ENCODE measurements at regions not wholly inside any gene's neighbourhood (a gene's known extent, or its start where the extent isn't known, plus 50 kb on each side); places are given as distances from the start of the nearest gene placed in this dataset.
"Not testable (repeated sequence)": the region's sequence is repeated elsewhere in the genome, so short reads cannot be mapped to it uniquely, and the experiment has no call there.

DNA sequence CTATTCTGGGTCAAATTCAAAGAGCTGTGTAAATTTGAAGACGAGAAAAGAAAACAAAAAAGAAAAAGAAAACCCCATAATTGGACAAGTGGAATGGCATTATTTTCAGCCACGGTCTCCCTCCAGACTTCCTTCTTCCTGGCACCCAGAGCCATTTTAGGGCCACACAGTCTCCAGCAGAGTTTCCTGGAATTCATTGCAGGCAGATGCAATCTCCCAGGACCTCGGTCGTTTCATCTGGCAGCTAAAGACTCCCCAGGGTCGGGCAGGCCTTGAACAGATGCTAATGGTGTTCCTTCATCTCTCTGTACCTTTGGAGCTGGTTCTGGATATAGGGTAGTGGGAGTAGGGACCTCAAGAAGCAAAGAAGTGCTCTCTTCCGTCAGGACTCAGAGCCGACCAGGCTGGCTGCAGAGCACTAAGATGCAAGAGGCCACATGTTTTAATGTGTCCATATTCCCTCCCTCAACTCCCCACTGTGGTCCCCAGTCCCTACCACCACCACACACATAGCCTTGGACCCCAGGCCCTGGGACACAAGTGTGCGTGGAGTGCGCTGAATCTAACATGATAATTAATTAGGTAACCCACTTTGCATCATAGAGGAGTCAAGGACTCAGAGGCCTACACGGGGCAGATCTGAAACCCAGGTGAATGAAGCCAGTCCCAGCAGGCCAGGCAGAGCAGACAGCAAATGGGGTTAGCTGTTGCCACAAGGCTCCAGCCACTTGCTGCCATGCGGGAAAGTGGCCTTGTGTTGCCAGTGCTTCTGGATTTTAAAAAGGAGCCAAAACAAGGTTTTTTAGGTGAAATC is 109.3 kb upstream of the ATL2 start:
- no peaks in the 10 kb centered on the region for H3K36me3 ChIP-seq
- no peaks in the 10 kb centered on the region for H3K4me1 ChIP-seq
- no peaks in the 10 kb centered on the region for H3K27me3 ChIP-seq
- H3K9me3 ChIP-seq: no peaks in the 10 kb centered on the region
- DNase-seq (no peak), ATAC-seq (no peak)
- no peak overlapping the region for H3K4me3 ChIP-seq
- WGBS (ENCODE audit: insufficient coverage, low coverage, low lambda C conversion rate, missing lambda C conversion rate): 58% methylated on average over 3 of the region's 11 CpGs
- no peak overlapping the region for H3K27ac ChIP-seq
- intact Hi-C loops (cut with DNase I): no loop called here
- TF ChIP-seq, protein P1, sequence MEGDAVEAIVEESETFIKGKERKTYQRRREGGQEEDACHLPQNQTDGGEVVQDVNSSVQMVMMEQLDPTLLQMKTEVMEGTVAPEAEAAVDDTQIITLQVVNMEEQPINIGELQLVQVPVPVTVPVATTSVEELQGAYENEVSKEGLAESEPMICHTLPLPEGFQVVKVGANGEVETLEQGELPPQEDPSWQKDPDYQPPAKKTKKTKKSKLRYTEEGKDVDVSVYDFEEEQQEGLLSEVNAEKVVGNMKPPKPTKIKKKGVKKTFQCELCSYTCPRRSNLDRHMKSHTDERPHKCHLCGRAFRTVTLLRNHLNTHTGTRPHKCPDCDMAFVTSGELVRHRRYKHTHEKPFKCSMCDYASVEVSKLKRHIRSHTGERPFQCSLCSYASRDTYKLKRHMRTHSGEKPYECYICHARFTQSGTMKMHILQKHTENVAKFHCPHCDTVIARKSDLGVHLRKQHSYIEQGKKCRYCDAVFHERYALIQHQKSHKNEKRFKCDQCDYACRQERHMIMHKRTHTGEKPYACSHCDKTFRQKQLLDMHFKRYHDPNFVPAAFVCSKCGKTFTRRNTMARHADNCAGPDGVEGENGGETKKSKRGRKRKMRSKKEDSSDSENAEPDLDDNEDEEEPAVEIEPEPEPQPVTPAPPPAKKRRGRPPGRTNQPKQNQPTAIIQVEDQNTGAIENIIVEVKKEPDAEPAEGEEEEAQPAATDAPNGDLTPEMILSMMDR (IDR thresholded peaks at IDR 0.05): no peak
- no peak for TF ChIP-seq POLR2A (IDR thresholded peaks at IDR 0.05)

DNA sequence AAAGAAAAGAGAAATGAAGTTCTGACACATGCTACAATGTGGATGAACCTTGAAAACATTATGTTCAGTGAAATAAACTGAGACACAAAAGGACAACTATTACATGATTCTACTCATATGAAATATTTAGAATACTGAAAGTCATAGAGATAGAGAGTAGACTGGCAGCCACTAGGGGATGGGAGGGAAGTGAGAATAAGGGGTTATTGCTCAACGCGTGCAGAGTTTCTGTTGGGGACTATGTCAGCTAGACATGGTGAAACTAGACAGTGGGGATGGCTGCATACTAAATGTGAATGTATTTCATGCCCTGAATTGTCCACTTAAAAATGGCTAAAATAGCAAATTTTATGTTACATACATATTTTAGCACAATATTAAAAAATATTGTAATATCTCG is 108.7 kb upstream of the ATL2 start:
- Histone ChIP-seq H3K9me3 (no peaks in the 10 kb centered on the region), H3K27me3 (no peaks in the 10 kb centered on the region), H3K36me3 (no peaks in the 10 kb centered on the region), H3K4me3 (no peak overlapping the region), H3K27ac (no peak overlapping the region), H3K4me1 (no peaks in the 10 kb centered on the region)
- intact Hi-C loops (cut with DNase I): no loop called here
- TF ChIP-seq, protein P1 (IDR thresholded peaks at IDR 0.05): no peak
- TF ChIP-seq POLR2A (IDR thresholded peaks at IDR 0.05): no peak
- ATAC-seq (peak in 2 of 4 donors; percentile 39 to 53), DNase-seq (no peak)
- 60% methylated on average over 3 of the region's 3 CpGs for WGBS (ENCODE audit: insufficient coverage, low coverage, low lambda C conversion rate, missing lambda C conversion rate)

DNA sequence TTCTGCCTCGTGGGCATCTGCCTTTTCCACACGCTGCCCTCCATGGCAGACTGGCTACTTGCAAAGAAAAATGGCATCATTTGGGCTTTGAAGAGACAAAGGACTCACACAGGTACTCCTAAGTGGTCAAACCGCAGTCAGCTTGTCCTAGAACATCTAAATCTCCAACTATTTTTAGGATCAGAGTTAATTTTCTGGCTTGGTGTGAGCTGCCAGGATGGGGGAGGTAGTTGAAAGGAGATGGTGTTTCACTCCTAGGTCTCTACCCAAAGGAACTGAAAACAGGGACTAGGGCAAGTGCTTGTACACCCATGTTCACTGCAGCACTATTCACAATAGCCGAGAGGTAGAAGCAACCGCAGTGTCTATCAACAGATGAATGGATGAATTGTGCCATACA is 107.9 kb upstream of the ATL2 start:
- no peak for TF ChIP-seq POLR2A (IDR thresholded peaks at IDR 0.05)
- TF ChIP-seq, protein P1 (IDR thresholded peaks at IDR 0.05): no peak
- Histone ChIP-seq H3K4me3 (no peak overlapping the region), H3K27ac (no peak overlapping the region), H3K36me3 (no peaks in the 10 kb centered on the region), H3K9me3 (peaks cover 0 to 5% (median 0%) of the 10 kb centered on the region in 4 donors), H3K27me3 (no peaks in the 10 kb centered on the region), H3K4me1 (no peaks in the 10 kb centered on the region)
- ATAC-seq (no peak), DNase-seq (no peak)
- WGBS (ENCODE audit: insufficient coverage, low coverage, low lambda C conversion rate, missing lambda C conversion rate): 85% methylated on average over 5 of the region's 5 CpGs
- intact Hi-C loops (cut with DNase I): no loop called here

DNA sequence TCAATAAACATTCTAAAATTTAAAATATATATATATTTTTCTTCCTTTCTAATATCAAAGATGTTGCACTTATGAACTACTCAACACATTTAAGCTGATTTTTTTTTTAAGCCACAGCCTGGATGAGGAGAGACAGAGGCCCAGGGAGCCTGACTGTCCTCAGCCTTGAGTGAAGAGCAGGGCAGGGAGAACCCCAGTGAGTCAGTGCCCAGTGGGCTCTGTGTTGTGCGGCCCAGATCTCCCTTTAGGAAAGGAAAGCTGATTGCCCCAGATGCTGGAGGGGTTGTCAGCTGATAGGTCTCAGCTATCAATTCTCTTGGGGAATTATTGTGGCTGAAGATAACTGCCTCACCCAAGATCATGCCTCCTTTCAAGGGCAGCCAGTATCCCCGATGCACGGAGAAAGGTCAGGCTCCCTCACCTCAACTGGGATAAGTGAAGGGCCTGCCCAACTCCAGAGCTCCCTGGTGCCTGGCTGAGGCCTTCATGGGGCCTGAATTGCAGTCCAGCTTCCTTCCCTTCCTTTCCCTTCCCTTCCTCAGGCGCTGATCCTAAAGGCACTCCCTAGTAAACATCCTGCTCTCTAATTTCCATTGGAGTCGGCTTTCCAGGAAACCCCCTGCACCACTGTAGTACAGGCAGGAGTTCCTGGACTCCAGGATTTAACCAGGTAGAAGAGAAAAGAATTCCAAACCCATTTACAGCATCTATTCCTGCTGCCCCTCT is 106.9 kb upstream of the ATL2 start:
- intact Hi-C loops (cut with DNase I): no loop called here
- DNase-seq: no peak

DNA sequence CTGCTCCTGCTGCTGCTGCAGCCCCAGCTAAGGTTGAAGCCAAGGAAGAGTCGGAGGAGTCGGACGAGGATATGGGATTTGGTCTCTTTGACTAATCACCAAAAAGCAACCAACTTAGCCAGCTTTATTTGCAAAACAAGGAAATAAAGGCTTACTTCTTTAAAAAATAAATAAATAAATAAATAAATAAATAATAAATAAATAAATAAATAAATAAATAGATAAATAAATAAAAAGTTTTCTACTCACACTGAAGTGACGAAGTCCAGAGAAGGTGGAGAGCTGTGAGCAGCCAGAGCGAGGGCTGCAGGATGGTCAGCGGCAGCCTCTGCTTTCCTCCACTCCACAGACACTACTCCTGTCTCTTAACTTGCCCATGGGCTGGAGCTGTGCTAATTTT is 105.6 kb upstream of the ATL2 start:
- H3K4me1 ChIP-seq; H3K27me3 ChIP-seq; H3K4me3 ChIP-seq; H3K9me3 ChIP-seq; DNase-seq; H3K27ac ChIP-seq; H3K36me3 ChIP-seq; intact Hi-C loops (cut with DNase I); ATAC-seq: not testable (repeated sequence)
- 93% methylated on average over 6 of the region's 6 CpGs for WGBS (ENCODE audit: insufficient coverage, low coverage, low lambda C conversion rate, missing lambda C conversion rate)

More for the DNA sequence above, 106.9 kb upstream of the ATL2 start:
- H3K4me3 ChIP-seq: no peak overlapping the region
- no peak for ATAC-seq
- H3K27me3 ChIP-seq: no peaks in the 10 kb centered on the region
- WGBS (ENCODE audit: insufficient coverage, low coverage, low lambda C conversion rate, missing lambda C conversion rate): 71% methylated on average over 2 of the region's 5 CpGs
- no peaks in the 10 kb centered on the region for H3K4me1 ChIP-seq
- TF ChIP-seq, protein P1 (IDR thresholded peaks at IDR 0.05): no peak
- no peak for TF ChIP-seq POLR2A (IDR thresholded peaks at IDR 0.05)
- H3K9me3 ChIP-seq: peaks cover 0 to 5% (median 0%) of the 10 kb centered on the region in 4 donors
- no peaks in the 10 kb centered on the region for H3K36me3 ChIP-seq
- H3K27ac ChIP-seq: no peak overlapping the region

Data from right lobe of liver (tissue), 6 donors.